GM21447 (cell line): ENCODE measurements at regions not wholly inside any gene's neighbourhood (a gene's known extent, or its start where the extent isn't known, plus 50 kb on each side); places are given as distances from the start of the nearest gene placed in this dataset.
"Not testable (repeated sequence)": the region's sequence is repeated elsewhere in the genome, so short reads cannot be mapped to it uniquely, and the experiment has no call there.

Source experiments
- ATAC-seq: cut with Tn5 transposase; IDR thresholded peaks from one replicate; pipeline ENCODE4 v1.9.1; 2021; ENCODE audit not compliant: unreplicated experiment

GRCh38 chr2:81395746-81396145, 1091.2 kb upstream of the LRRTM1 start:
- no peak for ATAC-seq

- ATAC-seq: no peak
Observed at GRCh38 chr2:81389203-81389602, 1084.7 kb upstream of the LRRTM1 start.

- ATAC-seq: no peak
Observed at GRCh38 chr2:81363800-81364199, 1059.2 kb upstream of the LRRTM1 start.

- not testable (repeated sequence) for ATAC-seq
Observed at GRCh38 chr2:81362468-81362867, 1057.9 kb upstream of the LRRTM1 start.

GRCh38 chr2:81355436-81355835, 1050.9 kb upstream of the LRRTM1 start:
- ATAC-seq: no peak

- ATAC-seq: no peak
Observed at GRCh38 chr2:81334046-81334445, 1029.5 kb upstream of the LRRTM1 start.

GRCh38 chr2:81328968-81329367, 1024.4 kb upstream of the LRRTM1 start:
- ATAC-seq: no peak

GRCh38 chr2:81327911-81328310, 1023.4 kb upstream of the LRRTM1 start:
- ATAC-seq: no peak

- ATAC-seq: no peak
Observed at GRCh38 chr2:81324046-81324445, 1019.5 kb upstream of the LRRTM1 start.

GRCh38 chr2:81304154-81304830, 999.7 kb upstream of the LRRTM1 start:
- no peak for ATAC-seq

- ATAC-seq: no peak
Observed at GRCh38 chr2:81303321-81303720, 998.8 kb upstream of the LRRTM1 start.

GRCh38 chr2:81299841-81300240, 995.3 kb upstream of the LRRTM1 start:
- no peak for ATAC-seq

- no peak for ATAC-seq
Observed at GRCh38 chr2:81290846-81291245, 986.3 kb upstream of the LRRTM1 start.

- ATAC-seq: no peak
Observed at GRCh38 chr2:81283081-81283480, 978.5 kb upstream of the LRRTM1 start.

GRCh38 chr2:81282151-81282769, 977.7 kb upstream of the LRRTM1 start:
- no peak for ATAC-seq

- ATAC-seq: no peak
Observed at GRCh38 chr2:81276595-81276994, 972.0 kb upstream of the LRRTM1 start.

GRCh38 chr2:81266106-81266505, 961.6 kb upstream of the LRRTM1 start:
- no peak for ATAC-seq

GRCh38 chr2:81263989-81264388, 959.4 kb upstream of the LRRTM1 start:
- ATAC-seq: no peak

GRCh38 chr2:81260320-81260719, 955.8 kb upstream of the LRRTM1 start:
- no peak for ATAC-seq

- no peak for ATAC-seq
Observed at GRCh38 chr2:81250270-81250669, 945.7 kb upstream of the LRRTM1 start.

GRCh38 chr2:81249152-81249551, 944.6 kb upstream of the LRRTM1 start:
- no peak for ATAC-seq

- no peak for ATAC-seq
Observed at GRCh38 chr2:81247648-81248047, 943.1 kb upstream of the LRRTM1 start.

GRCh38 chr2:81242501-81242900, 937.9 kb upstream of the LRRTM1 start:
- no peak for ATAC-seq
